Astrocyte (in vitro differentiated cells and primary cell): ENCODE measurements at regions not wholly inside any gene's neighbourhood (a gene's known extent, or its start where the extent isn't known, plus 50 kb on each side); places are given as distances from the start of the nearest gene placed in this dataset.

ENCODE experiments used
- DNase-seq: peaks from one replicate; pipeline ENCODE4 v3.0.0-alpha.2; 2010; ENCODE audit warnings: low read depth
- FAIRE-seq: peaks from 2 replicates; lab custom pipeline; 2011; peaks lifted over from hg19 to GRCh38; lab: Jason Lieb, UNC
- H2AFZ ChIP-seq: 2 replicates; pipeline ENCODE4 v1.6.0; 2012; ENCODE audit warnings: low read depth, low read length, inconsistent platforms
- H3K27ac ChIP-seq: 2 replicates; pipeline ENCODE4 v1.5.1; 2011; ENCODE audit warnings: low read depth, low read length, inconsistent platforms
- H3K27me3 ChIP-seq: 2 replicates; pipeline ENCODE4 v1.6.0; 2011; ENCODE audit warnings: low read length, inconsistent platforms; ENCODE audit not compliant: insufficient read depth
- H3K36me3 ChIP-seq: 2 replicates; pipeline ENCODE4 v1.5.1; 2011; ENCODE audit warnings: low read length, inconsistent platforms; ENCODE audit not compliant: insufficient read depth
- H3K4me1 ChIP-seq: 2 replicates; pipeline ENCODE4 v1.5.1; 2011; ENCODE audit warnings: low read length, inconsistent platforms; ENCODE audit not compliant: insufficient read depth
- H3K4me2 ChIP-seq: 2 replicates; pipeline ENCODE4 v1.6.0; 2012; ENCODE audit warnings: low read length, inconsistent platforms
- H3K4me3 ChIP-seq: 2 replicates; pipeline ENCODE4 v1.5.1; 2011; ENCODE audit warnings: low read depth, mild to moderate bottlenecking, low read length, inconsistent platforms; ENCODE audit not compliant: insufficient read depth
- H3K79me2 ChIP-seq: 2 replicates; pipeline ENCODE4 v1.6.0; 2012; ENCODE audit warnings: mild to moderate bottlenecking, low read length, inconsistent platforms; ENCODE audit not compliant: insufficient read depth
- H3K9ac ChIP-seq: 2 replicates; pipeline ENCODE4 v1.6.0; 2012; ENCODE audit warnings: mild to moderate bottlenecking, low read length, inconsistent platforms
- H3K9me3 ChIP-seq: 2 replicates; pipeline ENCODE4 v1.5.1; 2012; ENCODE audit warnings: low read depth, mild to moderate bottlenecking, low read length, inconsistent platforms; ENCODE audit not compliant: insufficient read depth
- H4K20me1 ChIP-seq: 2 replicates; pipeline ENCODE4 v1.6.0; 2012; ENCODE audit warnings: low read length, inconsistent platforms; ENCODE audit not compliant: insufficient read depth
- H3K27ac Mint-ChIP-seq: one replicate; pipeline ENCODE4 v1.8.0; 2021; ENCODE audit warnings: mild to moderate bottlenecking, mixed read lengths; ENCODE audit not compliant: unreplicated experiment
- H3K27me3 Mint-ChIP-seq: one replicate; pipeline ENCODE4 v1.8.0; 2021; ENCODE audit warnings: low read depth, mixed read lengths; ENCODE audit not compliant: unreplicated experiment
- H3K36me3 Mint-ChIP-seq: one replicate; pipeline ENCODE4 v1.8.0; 2021; ENCODE audit warnings: low read depth, mixed read lengths; ENCODE audit not compliant: unreplicated experiment
- H3K4me1 Mint-ChIP-seq: one replicate; pipeline ENCODE4 v1.8.0; 2021; ENCODE audit warnings: low read depth, mixed read lengths; ENCODE audit not compliant: unreplicated experiment
- H3K4me3 Mint-ChIP-seq: one replicate; pipeline ENCODE4 v1.8.0; 2021; ENCODE audit warnings: mild to moderate bottlenecking, moderate library complexity, mixed read lengths; ENCODE audit not compliant: unreplicated experiment
- H3K9me3 Mint-ChIP-seq: one replicate; pipeline ENCODE4 v1.8.0; 2021; ENCODE audit warnings: mild to moderate bottlenecking, mixed read lengths; ENCODE audit not compliant: unreplicated experiment
- EZH2 ChIP-seq: IDR thresholded peaks from 2 replicates; pipeline ENCODE4 v1.6.1; 2012; ENCODE audit warnings: mild to moderate bottlenecking, low read length, inconsistent platforms; ENCODE audit not compliant: insufficient read depth
- TF ChIP-seq, protein P1 (sequence below): IDR thresholded peaks from 2 replicates; pipeline ENCODE4 v1.5.1; 2011; ENCODE audit warnings: low read depth, mild to moderate bottlenecking, inconsistent platforms, low read length, moderate library complexity; ENCODE audit not compliant: insufficient read depth

DNA sequence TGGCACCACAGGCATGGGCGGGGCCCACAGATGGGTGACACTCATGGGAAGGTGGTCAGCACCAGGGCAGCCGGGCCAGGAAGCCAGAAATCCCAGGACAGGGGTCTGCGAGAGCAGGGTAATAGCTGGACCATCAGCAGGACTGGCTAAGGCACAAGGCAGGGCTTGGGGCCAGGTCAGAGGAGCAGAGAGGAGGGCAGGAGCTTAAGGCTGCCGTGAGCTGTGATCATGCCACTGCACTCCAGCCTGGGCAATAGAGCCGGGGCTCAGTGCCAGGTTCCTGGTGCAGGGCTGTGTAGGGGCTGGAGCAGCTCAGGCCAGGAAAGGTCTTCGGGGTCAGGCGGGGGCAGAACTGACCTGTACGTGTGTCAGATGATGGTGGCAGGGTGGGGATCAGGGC is 64.2 kb upstream of the LINGO1 start:
- no peak for DNase-seq
- Histone ChIP-seq H3K4me2 (no peak overlapping the region), H3K9ac (no peak overlapping the region), H3K79me2 (no peaks in the 10 kb centered on the region), H3K9me3 (no peaks in the 10 kb centered on the region), H4K20me1 (no peaks in the 10 kb centered on the region), H2AFZ (no peak overlapping the region), H3K4me3 (no peak overlapping the region), H3K27me3 (peaks cover 13% of the 10 kb centered on the region), H3K27ac (no peak overlapping the region), H3K36me3 (no peaks in the 10 kb centered on the region), H3K4me1 (no peaks in the 10 kb centered on the region)
- Mint-ChIP-seq H3K4me1 (no peaks in the 10 kb centered on the region), H3K4me3 (no peak overlapping the region), H3K27ac (no peak overlapping the region), H3K9me3 (no peaks in the 10 kb centered on the region), H3K27me3 (peaks cover 67% of the 10 kb centered on the region), H3K36me3 (no peaks in the 10 kb centered on the region)
- no peak for FAIRE-seq
- TF ChIP-seq, protein P1, sequence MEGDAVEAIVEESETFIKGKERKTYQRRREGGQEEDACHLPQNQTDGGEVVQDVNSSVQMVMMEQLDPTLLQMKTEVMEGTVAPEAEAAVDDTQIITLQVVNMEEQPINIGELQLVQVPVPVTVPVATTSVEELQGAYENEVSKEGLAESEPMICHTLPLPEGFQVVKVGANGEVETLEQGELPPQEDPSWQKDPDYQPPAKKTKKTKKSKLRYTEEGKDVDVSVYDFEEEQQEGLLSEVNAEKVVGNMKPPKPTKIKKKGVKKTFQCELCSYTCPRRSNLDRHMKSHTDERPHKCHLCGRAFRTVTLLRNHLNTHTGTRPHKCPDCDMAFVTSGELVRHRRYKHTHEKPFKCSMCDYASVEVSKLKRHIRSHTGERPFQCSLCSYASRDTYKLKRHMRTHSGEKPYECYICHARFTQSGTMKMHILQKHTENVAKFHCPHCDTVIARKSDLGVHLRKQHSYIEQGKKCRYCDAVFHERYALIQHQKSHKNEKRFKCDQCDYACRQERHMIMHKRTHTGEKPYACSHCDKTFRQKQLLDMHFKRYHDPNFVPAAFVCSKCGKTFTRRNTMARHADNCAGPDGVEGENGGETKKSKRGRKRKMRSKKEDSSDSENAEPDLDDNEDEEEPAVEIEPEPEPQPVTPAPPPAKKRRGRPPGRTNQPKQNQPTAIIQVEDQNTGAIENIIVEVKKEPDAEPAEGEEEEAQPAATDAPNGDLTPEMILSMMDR, result no peak
- no peak for TF ChIP-seq EZH2

DNA sequence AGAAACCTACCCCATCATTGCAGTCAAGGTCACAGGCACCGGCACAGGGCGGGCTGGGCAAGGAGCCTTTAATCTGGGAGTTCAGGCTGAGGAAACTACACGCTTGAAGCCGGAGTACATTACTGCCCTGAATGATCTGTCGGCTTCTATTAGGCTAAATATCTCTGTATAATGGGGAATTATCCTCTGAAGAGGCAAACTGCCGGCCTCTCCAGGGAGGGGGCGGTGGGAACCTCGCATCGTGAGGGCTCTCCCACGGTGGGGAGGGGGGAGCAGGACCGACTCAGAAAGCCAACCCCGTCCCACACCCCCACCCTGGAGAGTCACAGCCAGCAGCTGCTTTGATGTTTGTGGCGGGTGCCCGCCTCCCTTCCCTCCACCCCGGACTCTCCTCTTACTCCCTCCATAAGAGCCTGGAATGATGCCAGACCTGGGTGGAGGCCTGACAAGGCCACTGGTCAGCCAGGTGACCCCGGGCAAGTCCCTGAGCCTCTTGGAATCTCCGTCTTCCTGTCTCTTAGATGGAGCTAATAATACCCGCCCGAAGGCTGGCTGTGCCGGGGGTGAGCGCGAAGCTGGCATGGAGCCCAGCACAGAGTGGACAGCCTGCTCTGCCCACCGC is 63.4 kb upstream of the LINGO1 start:
- Mint-ChIP-seq H3K27ac (no peak overlapping the region), H3K4me3 (no peak overlapping the region), H3K9me3 (peaks cover 2% of the 10 kb centered on the region), H3K4me1 (no peaks in the 10 kb centered on the region), H3K27me3 (peaks cover 66% of the 10 kb centered on the region), H3K36me3 (no peaks in the 10 kb centered on the region)
- no peaks in the 10 kb centered on the region for H3K4me1 ChIP-seq
- H3K4me2 ChIP-seq, result no peak overlapping the region
- no peaks in the 10 kb centered on the region for H4K20me1 ChIP-seq
- DNase-seq (no peak), FAIRE-seq (no peak)
- H3K36me3 ChIP-seq, result no peaks in the 10 kb centered on the region
- H3K79me2 ChIP-seq, result no peaks in the 10 kb centered on the region
- TF ChIP-seq, protein P1, result no peak
- TF ChIP-seq EZH2, result peak; percentile 46
- H3K27ac ChIP-seq, result no peak overlapping the region
- no peak overlapping the region for H3K9ac ChIP-seq
- H3K9me3 ChIP-seq, result no peaks in the 10 kb centered on the region
- peaks cover 13% of the 10 kb centered on the region for H3K27me3 ChIP-seq
- no peak overlapping the region for H3K4me3 ChIP-seq
- H2AFZ ChIP-seq, result no peak overlapping the region

DNA sequence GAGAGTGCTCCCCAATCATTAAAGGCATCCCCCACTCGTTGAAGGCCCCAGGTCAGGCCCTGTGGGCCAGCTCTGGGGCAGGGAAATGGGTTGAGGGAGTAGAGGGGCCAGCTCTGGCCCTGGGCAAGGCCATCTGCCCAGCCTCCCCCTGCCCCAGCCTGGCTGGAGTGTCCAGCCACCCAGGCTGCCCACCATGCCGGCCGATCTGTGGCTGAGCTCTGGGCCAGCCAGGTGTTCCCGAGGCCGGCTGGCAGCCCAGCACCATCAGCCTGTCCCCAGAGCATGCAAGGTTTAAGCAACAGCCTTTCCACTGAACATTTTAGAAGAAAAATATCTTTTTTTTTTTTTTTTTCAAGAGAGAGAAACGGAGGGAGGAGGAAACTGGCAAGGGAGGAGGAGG is 62.8 kb upstream of the LINGO1 start:
- TF ChIP-seq, protein P1, result no peak
- no peak for TF ChIP-seq EZH2
- Mint-ChIP-seq H3K4me1 (no peaks in the 10 kb centered on the region), H3K36me3 (no peaks in the 10 kb centered on the region), H3K4me3 (no peak overlapping the region), H3K27me3 (peaks cover 63% of the 10 kb centered on the region), H3K9me3 (peaks cover 2% of the 10 kb centered on the region), H3K27ac (no peak overlapping the region)
- Histone ChIP-seq H3K79me2 (no peaks in the 10 kb centered on the region), H3K9me3 (no peaks in the 10 kb centered on the region), H3K27ac (no peak overlapping the region), H4K20me1 (no peaks in the 10 kb centered on the region), H3K4me1 (no peaks in the 10 kb centered on the region), H2AFZ (no peak overlapping the region), H3K9ac (no peak overlapping the region), H3K4me3 (no peak overlapping the region), H3K36me3 (no peaks in the 10 kb centered on the region), H3K4me2 (no peak overlapping the region), H3K27me3 (peaks cover 13% of the 10 kb centered on the region)
- FAIRE-seq (no peak), DNase-seq (no peak)
